NB4 (cell line): ENCODE measurements at regions not wholly inside any gene's neighbourhood (a gene's known extent, or its start where the extent isn't known, plus 50 kb on each side); places are given as distances from the start of the nearest gene placed in this dataset.
"Not testable (repeated sequence)": the region's sequence is repeated elsewhere in the genome, so short reads cannot be mapped to it uniquely, and the experiment has no call there.

Experiments used
- DNase-seq: peaks from one replicate; pipeline ENCODE4 v3.0.0; 2010; ENCODE audit warnings: low read depth
- H3K4me3 ChIP-seq: one replicate; pipeline ENCODE4 v1.5.1; 2011; ENCODE audit warnings: mild to moderate bottlenecking, low read depth, low read length, moderate library complexity
- CTCF ChIP-seq: IDR thresholded peaks from one replicate; pipeline ENCODE4 v1.5.1; 2012; ENCODE audit warnings: low read depth, low read length
- MAX ChIP-seq: IDR thresholded peaks from 2 replicates; pipeline ENCODE4 v1.6.1; 2011; ENCODE audit warnings: low read depth, low read length
- MYC ChIP-seq: IDR thresholded peaks from 2 replicates; pipeline ENCODE4 v1.6.1; 2011; ENCODE audit warnings: low read depth, low read length
- POLR2A ChIP-seq: IDR thresholded peaks from 2 replicates; pipeline ENCODE4 v1.6.1; 2011; ENCODE audit warnings: mild to moderate bottlenecking; ENCODE audit not compliant: insufficient read length; ENCODE audit errors: extremely low read depth

DNA sequence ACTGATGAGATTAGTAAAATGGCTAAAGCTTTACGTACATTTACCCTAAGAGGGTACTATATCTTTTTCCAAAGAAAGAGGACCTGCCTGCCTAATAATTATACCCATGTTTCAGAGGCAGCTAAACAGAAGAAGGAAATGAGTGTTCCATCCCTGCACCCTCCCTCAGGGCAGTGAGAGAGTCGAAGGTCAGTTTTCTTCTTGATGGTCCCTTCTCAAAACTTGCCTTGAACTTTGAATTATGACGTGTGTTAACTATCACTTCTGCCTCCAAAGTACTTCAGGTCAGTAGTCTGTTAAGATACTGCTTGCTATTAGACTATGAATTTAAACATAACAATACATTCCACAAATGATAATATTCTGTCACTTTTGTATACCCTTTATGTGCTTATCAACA lies 294.8 kb upstream of the CHRM3 start:
- no peak for DNase-seq
- TF ChIP-seq POLR2A (no peak), CTCF (no peak)
- H3K4me3 ChIP-seq = no peak overlapping the region

DNA sequence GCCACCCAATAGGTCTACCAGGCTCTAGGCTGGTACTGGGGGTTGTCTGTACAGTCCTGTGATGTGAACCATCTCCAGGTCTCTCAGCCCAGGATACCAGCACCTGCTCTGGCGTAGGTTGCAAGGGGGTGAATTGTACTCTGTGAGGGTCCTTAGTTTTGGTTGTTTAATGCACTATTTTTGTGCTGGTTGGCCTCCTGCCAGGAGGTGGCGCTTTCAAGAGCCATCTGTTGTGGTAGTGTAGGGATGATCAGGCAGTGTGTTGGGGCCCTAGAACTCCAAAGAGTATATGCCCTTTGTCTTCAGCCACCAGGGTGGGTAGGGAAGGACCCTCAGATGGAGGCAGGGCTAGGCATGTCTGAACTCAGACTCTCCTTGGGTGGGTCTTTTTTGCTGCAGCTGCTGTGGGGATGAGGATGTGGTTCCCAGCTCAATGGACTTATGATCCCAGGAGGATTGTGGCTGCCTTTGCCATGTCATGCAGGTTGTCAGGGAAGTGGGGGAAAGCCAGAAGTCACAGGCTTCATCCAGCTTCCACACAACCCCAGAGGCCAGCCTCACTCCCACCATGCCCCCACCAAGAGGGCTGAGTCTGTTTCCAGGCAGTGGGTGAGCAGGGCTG lies 301.8 kb upstream of the CHRM3 start:
- H3K4me3 ChIP-seq = no peak overlapping the region
- DNase-seq = peak; percentile 4
- peak; percentile 4 for TF ChIP-seq CTCF
- TF ChIP-seq MAX = no peak

GRCh38 chr1:239081947-239082346 lies 304.4 kb upstream of the CHRM3 start:
- DNase-seq, H3K4me3 ChIP-seq: not testable (repeated sequence)

- TF ChIP-seq MAX (no peak), MYC (no peak), POLR2A (no peak), CTCF (no peak)
- H3K4me3 ChIP-seq = no peak overlapping the region
- DNase-seq = no peak
Measured at GRCh38 chr1:239067480-239067879, 318.9 kb upstream of the CHRM3 start.

DNA sequence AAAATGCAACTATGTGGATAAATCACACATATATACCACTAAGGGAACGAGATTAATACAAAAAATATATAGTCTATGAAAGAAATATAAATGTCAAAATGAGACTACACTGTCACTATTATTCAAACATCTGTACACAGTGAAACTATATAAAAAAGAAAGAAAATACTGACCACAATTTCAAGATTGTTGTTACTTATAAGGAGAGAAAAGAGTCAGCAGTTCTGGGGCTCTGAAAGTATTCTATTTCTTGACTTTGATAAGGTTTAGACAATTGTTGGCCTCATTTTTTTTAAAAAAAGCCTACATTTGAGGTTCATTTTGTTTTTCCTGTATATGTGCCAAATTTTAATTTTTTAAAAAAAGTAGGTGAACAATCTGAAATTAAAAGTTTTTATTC lies 319.3 kb upstream of the CHRM3 start:
- TF ChIP-seq POLR2A (no peak), MAX (no peak), CTCF (no peak), MYC (no peak)
- DNase-seq = no peak
- no peak overlapping the region for H3K4me3 ChIP-seq

DNA sequence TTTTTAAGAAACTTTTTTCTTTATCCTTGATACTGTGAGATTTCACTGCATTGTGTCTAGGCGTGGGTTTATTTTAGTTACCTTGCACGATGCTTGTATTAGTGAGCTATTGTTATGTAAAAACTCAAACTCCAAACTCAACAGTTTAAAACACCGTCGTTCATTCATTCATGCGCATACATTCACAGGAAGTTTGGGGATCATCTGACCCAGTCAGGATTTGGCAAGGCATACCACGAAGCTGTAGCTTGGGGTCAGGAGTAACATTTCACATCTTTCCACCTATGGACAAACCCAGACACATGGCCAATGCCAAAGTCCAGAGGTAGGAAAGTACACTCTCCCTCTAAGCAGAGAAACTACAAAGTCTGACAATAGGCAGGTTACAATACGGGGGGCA lies 324.6 kb upstream of the CHRM3 start:
- H3K4me3 ChIP-seq = no peak overlapping the region
- no peak for DNase-seq
- TF ChIP-seq CTCF = no peak
- no peak for TF ChIP-seq MYC
- TF ChIP-seq MAX = no peak
